Progenitor cell of endocrine pancreas (in vitro differentiated cells): ENCODE measurements at regions not wholly inside any gene's neighbourhood (a gene's known extent, or its start where the extent isn't known, plus 50 kb on each side); places are given as distances from the start of the nearest gene placed in this dataset.

Experiments
- DNase-seq: peaks from one replicate; pipeline ENCODE4 v3.0.0; 2021; ENCODE audit warnings: low spot score; ENCODE audit not compliant: unreplicated experiment
- H3K27ac Mint-ChIP-seq: 2 replicates; pipeline ENCODE4 v1.8.0; 2021; ENCODE audit warnings: mild to moderate bottlenecking, moderate library complexity, mixed read lengths
- H3K27me3 Mint-ChIP-seq: 2 replicates; pipeline ENCODE4 v1.8.0; 2021; ENCODE audit warnings: mixed read lengths
- H3K36me3 Mint-ChIP-seq: 2 replicates; pipeline ENCODE4 v1.8.0; 2022; ENCODE audit warnings: mixed read lengths; ENCODE audit not compliant: insufficient read depth
- H3K4me1 Mint-ChIP-seq: 2 replicates; pipeline ENCODE4 v1.8.0; 2021; ENCODE audit warnings: low read depth, mixed read lengths
- H3K4me3 Mint-ChIP-seq: 2 replicates; pipeline ENCODE4 v1.8.0; 2021; ENCODE audit warnings: low read depth, mild to moderate bottlenecking, moderate library complexity, mixed read lengths
- H3K9me3 Mint-ChIP-seq: 2 replicates; pipeline ENCODE4 v1.8.0; 2021; ENCODE audit warnings: low read depth, mixed read lengths
- CTCF ChIP-seq: fragments of 200-600 bp; sonication (generic); IDR thresholded peaks from one replicate; pipeline ENCODE4 v1.5.0; 2021; ENCODE audit warnings: antibody characterized with exemption, mild to moderate bottlenecking; ENCODE audit not compliant: unreplicated experiment

GRCh38 chr20:10984294-10984693, 310.5 kb upstream of the JAG1 start:
- peaks cover 6% of the 10 kb centered on the region for H3K4me1 Mint-ChIP-seq

GRCh38 chr20:10984913-10985312, 311.1 kb upstream of the JAG1 start:
- H3K27ac Mint-ChIP-seq: no peak overlapping the region
- peaks cover 6% of the 10 kb centered on the region for H3K4me1 Mint-ChIP-seq

More at GRCh38 chr20:10984294-10984693, 310.5 kb upstream of the JAG1 start:
- TF ChIP-seq CTCF: no peak
- Mint-ChIP-seq H3K27ac (no peak overlapping the region), H3K9me3 (peaks cover 6% of the 10 kb centered on the region), H3K36me3 (no peaks in the 10 kb centered on the region), H3K27me3 (no peaks in the 10 kb centered on the region), H3K4me3 (no peak overlapping the region)
- DNase-seq: no peak

GRCh38 chr20:10985536-10985935, 311.7 kb upstream of the JAG1 start:
- Mint-ChIP-seq H3K9me3 (peaks cover 6% of the 10 kb centered on the region), H3K4me1 (peaks cover 6% of the 10 kb centered on the region), H3K36me3 (no peaks in the 10 kb centered on the region), H3K27me3 (peaks cover 3% of the 10 kb centered on the region), H3K4me3 (no peak overlapping the region), H3K27ac (no peak overlapping the region)
- no peak for DNase-seq
- TF ChIP-seq CTCF: no peak

More at GRCh38 chr20:10984913-10985312, 311.1 kb upstream of the JAG1 start:
- Mint-ChIP-seq H3K4me3 (no peak overlapping the region), H3K9me3 (peaks cover 6% of the 10 kb centered on the region), H3K36me3 (no peaks in the 10 kb centered on the region), H3K27me3 (peaks cover 3% of the 10 kb centered on the region)
- DNase-seq: no peak
- TF ChIP-seq CTCF: no peak

GRCh38 chr20:10986586-10986985, 312.8 kb upstream of the JAG1 start:
- Mint-ChIP-seq H3K9me3 (peaks cover 6% of the 10 kb centered on the region), H3K27ac (no peak overlapping the region), H3K4me3 (no peak overlapping the region), H3K4me1 (peaks cover 6% of the 10 kb centered on the region), H3K36me3 (no peaks in the 10 kb centered on the region), H3K27me3 (peaks cover 3% of the 10 kb centered on the region)
- no peak for DNase-seq
- no peak for TF ChIP-seq CTCF

GRCh38 chr20:10987651-10988383, 314.0 kb upstream of the JAG1 start:
- H3K4me3 Mint-ChIP-seq: no peak overlapping the region
- peaks cover 3% of the 10 kb centered on the region for H3K27me3 Mint-ChIP-seq
- no peaks in the 10 kb centered on the region for H3K36me3 Mint-ChIP-seq
- H3K27ac Mint-ChIP-seq: no peak overlapping the region
- peaks cover 5% of the 10 kb centered on the region for H3K4me1 Mint-ChIP-seq
- no peak for TF ChIP-seq CTCF
- no peak for DNase-seq
- H3K9me3 Mint-ChIP-seq: peaks cover 6% of the 10 kb centered on the region
